HepG2 (cell line): ENCODE measurements at regions not wholly inside any gene's neighbourhood (a gene's known extent, or its start where the extent isn't known, plus 50 kb on each side); places are given as distances from the start of the nearest gene placed in this dataset.

ENCODE experiments used
- CENPT ChIP-seq: sonication (generic); formaldehyde crosslinking; IDR thresholded peaks from 2 replicates; pipeline ENCODE4 v1.8.0; 2022; ENCODE audit warnings: low read depth, mild to moderate bottlenecking, moderate library complexity, missing genetic modification reagents
- HMG20A ChIP-seq: IDR thresholded peaks from 2 replicates; pipeline ENCODE4 v1.6.1; 2016; ENCODE audit warnings: borderline replicate concordance
- MAFK ChIP-seq, 2 experiments: IDR thresholded peaks in 1 of 2; conservative IDR thresholded peaks in 1 of 2; 2 replicates each; pipeline ENCODE4 v1.6.1; 2011; ENCODE audit warnings: improper control_type of control experiment in 2 of 2, low read length in 2 of 2
- PHF8 ChIP-seq: sonication (generic); formaldehyde crosslinking; IDR thresholded peaks from 2 replicates; pipeline ENCODE4 v1.5.0; 2020; ENCODE audit warnings: missing genetic modification reagents
- SMAD3 ChIP-seq: sonication (generic); formaldehyde crosslinking; IDR thresholded peaks from 2 replicates; pipeline ENCODE4 v1.4.0; 2020; ENCODE audit warnings: missing genetic modification reagents
- TARDBP ChIP-seq: sonication (generic); formaldehyde crosslinking; IDR thresholded peaks from 2 replicates; pipeline ENCODE4 v1.8.0; 2022; ENCODE audit warnings: mild to moderate bottlenecking, missing genetic modification reagents
- ZNF160 ChIP-seq: sonication (generic); formaldehyde crosslinking; IDR thresholded peaks from 2 replicates; pipeline ENCODE4 v1.8.0; 2022; ENCODE audit warnings: mild to moderate bottlenecking, inconsistent platforms, missing genetic modification reagents
- ZNF260 ChIP-seq: sonication (generic); formaldehyde crosslinking; IDR thresholded peaks from 2 replicates; pipeline ENCODE4 v1.4.0; 2020; ENCODE audit warnings: missing genetic modification reagents, low read depth, mild to moderate bottlenecking, borderline replicate concordance
- TF ChIP-seq, protein P1 (sequence below): sonication (generic); formaldehyde crosslinking; conservative IDR thresholded peaks from 2 replicates; pipeline ENCODE4 v1.4.0; 2020; ENCODE audit warnings: missing genetic modification reagents
- TF ChIP-seq, protein P2 (sequence below): sonication (generic); formaldehyde crosslinking; IDR thresholded peaks from 2 replicates; pipeline ENCODE4 v1.5.1; 2020; ENCODE audit warnings: mild to moderate bottlenecking, missing genetic modification reagents, borderline replicate concordance

DNA sequence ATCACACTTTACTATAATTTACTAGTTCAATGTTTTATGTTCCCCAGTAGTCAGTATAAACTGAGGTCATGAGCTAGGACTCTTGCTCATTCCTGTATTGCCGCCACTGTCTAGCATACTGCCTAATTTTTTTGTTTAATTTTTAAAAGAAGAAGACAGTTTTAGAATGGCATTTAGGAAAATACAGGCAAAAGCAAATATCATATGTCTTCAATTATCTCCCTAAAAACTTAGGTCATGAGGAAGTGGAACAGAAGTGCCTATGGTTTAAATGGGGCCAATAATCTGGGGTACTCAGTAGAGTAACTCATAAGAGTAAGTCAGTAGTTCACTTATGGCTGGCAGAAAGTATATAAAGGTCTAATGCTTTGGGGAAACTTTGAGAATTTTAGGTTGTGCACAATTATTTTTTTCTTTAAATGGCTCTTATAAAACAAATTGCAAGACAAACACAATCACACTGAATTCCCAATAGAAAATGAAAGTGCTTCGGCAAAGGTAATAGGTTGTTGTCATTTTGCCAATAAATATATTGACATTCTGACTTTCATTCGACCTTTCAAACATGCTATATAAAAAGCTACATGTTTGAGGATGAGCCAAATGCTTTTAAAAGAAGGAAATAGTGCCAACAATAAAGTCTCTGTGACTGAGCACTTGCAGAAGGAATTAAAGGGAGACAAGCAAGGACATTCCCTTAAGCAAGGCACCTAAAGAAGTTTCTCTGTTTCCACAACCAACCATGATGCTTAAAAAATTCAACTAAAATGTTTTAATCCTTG lies 390.1 kb downstream of the PDGFC start:
- no peak for TF ChIP-seq SMAD3 (CRISPR knock-in tag)
- no peak for TF ChIP-seq CENPT (CRISPR knock-in tag)
- TF ChIP-seq, protein P1, sequence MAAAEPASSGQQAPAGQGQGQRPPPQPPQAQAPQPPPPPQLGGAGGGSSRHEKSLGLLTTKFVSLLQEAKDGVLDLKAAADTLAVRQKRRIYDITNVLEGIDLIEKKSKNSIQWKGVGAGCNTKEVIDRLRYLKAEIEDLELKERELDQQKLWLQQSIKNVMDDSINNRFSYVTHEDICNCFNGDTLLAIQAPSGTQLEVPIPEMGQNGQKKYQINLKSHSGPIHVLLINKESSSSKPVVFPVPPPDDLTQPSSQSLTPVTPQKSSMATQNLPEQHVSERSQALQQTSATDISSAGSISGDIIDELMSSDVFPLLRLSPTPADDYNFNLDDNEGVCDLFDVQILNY: no peak
- no peak for TF ChIP-seq ZNF160
- TF ChIP-seq TARDBP (CRISPR knock-in tag): no peak
- TF ChIP-seq ZNF260 (CRISPR knock-in tag): no peak
- no peak for TF ChIP-seq PHF8
- TF ChIP-seq MAFK (conservative IDR thresholded peaks at IDR 0.05 in 1 of 2, IDR thresholded peaks at IDR 0.05 in 1 of 2; ENCODE audit: low read length in 2 of 2): no peak
- TF ChIP-seq, protein P2, sequence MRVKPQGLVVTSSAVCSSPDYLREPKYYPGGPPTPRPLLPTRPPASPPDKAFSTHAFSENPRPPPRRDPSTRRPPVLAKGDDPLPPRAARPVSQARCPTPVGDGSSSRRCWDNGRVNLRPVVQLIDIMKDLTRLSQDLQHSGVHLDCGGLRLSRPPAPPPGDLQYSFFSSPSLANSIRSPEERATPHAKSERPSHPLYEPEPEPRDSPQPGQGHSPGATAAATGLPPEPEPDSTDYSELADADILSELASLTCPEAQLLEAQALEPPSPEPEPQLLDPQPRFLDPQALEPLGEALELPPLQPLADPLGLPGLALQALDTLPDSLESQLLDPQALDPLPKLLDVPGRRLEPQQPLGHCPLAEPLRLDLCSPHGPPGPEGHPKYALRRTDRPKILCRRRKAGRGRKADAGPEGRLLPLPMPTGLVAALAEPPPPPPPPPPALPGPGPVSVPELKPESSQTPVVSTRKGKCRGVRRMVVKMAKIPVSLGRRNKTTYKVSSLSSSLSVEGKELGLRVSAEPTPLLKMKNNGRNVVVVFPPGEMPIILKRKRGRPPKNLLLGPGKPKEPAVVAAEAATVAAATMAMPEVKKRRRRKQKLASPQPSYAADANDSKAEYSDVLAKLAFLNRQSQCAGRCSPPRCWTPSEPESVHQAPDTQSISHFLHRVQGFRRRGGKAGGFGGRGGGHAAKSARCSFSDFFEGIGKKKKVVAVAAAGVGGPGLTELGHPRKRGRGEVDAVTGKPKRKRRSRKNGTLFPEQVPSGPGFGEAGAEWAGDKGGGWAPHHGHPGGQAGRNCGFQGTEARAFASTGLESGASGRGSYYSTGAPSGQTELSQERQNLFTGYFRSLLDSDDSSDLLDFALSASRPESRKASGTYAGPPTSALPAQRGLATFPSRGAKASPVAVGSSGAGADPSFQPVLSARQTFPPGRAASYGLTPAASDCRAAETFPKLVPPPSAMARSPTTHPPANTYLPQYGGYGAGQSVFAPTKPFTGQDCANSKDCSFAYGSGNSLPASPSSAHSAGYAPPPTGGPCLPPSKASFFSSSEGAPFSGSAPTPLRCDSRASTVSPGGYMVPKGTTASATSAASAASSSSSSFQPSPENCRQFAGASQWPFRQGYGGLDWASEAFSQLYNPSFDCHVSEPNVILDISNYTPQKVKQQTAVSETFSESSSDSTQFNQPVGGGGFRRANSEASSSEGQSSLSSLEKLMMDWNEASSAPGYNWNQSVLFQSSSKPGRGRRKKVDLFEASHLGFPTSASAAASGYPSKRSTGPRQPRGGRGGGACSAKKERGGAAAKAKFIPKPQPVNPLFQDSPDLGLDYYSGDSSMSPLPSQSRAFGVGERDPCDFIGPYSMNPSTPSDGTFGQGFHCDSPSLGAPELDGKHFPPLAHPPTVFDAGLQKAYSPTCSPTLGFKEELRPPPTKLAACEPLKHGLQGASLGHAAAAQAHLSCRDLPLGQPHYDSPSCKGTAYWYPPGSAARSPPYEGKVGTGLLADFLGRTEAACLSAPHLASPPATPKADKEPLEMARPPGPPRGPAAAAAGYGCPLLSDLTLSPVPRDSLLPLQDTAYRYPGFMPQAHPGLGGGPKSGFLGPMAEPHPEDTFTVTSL (CRISPR knock-in tag): no peak
- TF ChIP-seq HMG20A (CRISPR knock-in tag): no peak
